Karpas-422 (cell line): ENCODE measurements at regions not wholly inside any gene's neighbourhood (a gene's known extent, or its start where the extent isn't known, plus 50 kb on each side); places are given as distances from the start of the nearest gene placed in this dataset.

Source experiments
- DNase-seq: peaks from one replicate; pipeline ENCODE4 v3.0.0-alpha.2; 2015
- H2AFZ ChIP-seq: fragments of 200-600 bp; sonication (generic); 2 replicates; pipeline ENCODE4 v1.6.1; 2014; ENCODE audit warnings: antibody characterized with exemption, low read length, mixed read lengths
- H3K27ac ChIP-seq: fragments of 200-600 bp; sonication (generic); 2 replicates; pipeline ENCODE4 v1.5.1; 2014; ENCODE audit warnings: mild to moderate bottlenecking, low read length, moderate library complexity
- H3K27me3 ChIP-seq: fragments of 200-600 bp; sonication (generic); 2 replicates; pipeline ENCODE4 v1.6.1; 2014; ENCODE audit warnings: low read length, mixed read lengths
- H3K36me3 ChIP-seq: fragments of 200-600 bp; sonication (generic); 2 replicates; pipeline ENCODE4 v1.6.1; 2014; ENCODE audit warnings: low read length, mixed read lengths; ENCODE audit not compliant: insufficient read depth
- H3K4me1 ChIP-seq: fragments of 200-600 bp; sonication (generic); 2 replicates; pipeline ENCODE4 v1.6.1; 2014; ENCODE audit warnings: mild to moderate bottlenecking, low read length, mixed read lengths
- H3K4me2 ChIP-seq: fragments of 200-600 bp; sonication (generic); 2 replicates; pipeline ENCODE4 v1.6.1; 2014; ENCODE audit warnings: low read length, low read depth, mild to moderate bottlenecking; ENCODE audit not compliant: poor library complexity, severe bottlenecking
- H3K4me3 ChIP-seq: fragments of 200-600 bp; sonication (generic); 2 replicates; pipeline ENCODE4 v1.5.1; 2014; ENCODE audit warnings: mild to moderate bottlenecking, antibody characterized with exemption, low read length, mixed read lengths
- H3K79me2 ChIP-seq: fragments of 200-600 bp; sonication (generic); 2 replicates; pipeline ENCODE4 v1.6.1; 2014; ENCODE audit warnings: mild to moderate bottlenecking, low read length, mixed read lengths
- H3K9ac ChIP-seq: fragments of 200-600 bp; sonication (generic); 2 replicates; pipeline ENCODE4 v1.6.0; 2014; ENCODE audit warnings: low read length
- H3K9me2 ChIP-seq: fragments of 200-600 bp; sonication (generic), shearing (Covaris generic); replicated peaks from 2 replicates; pipeline ENCODE4 v1.6.0; 2014; ENCODE audit warnings: mild to moderate bottlenecking, low read length, moderate library complexity; ENCODE audit not compliant: insufficient read depth
- H3K9me3 ChIP-seq: fragments of 300-700, 200-600 bp; sonication (generic); 2 replicates; pipeline ENCODE4 v1.6.1; 2014; ENCODE audit warnings: low read length, mixed read lengths
- H4K20me1 ChIP-seq: fragments of 200-600 bp; sonication (generic); 2 replicates; pipeline ENCODE4 v1.6.1; 2014; ENCODE audit warnings: mild to moderate bottlenecking, antibody characterized with exemption, low read length, low read depth; ENCODE audit not compliant: insufficient read depth

GRCh38 chr1:243930822-243931671 lies 81.0 kb upstream of the AKT3 start:
- H3K27ac ChIP-seq: no peak overlapping the region
- H2AFZ ChIP-seq: no peak overlapping the region
- H3K36me3 ChIP-seq: no peaks in the 10 kb centered on the region
- H3K4me1 ChIP-seq: no peaks in the 10 kb centered on the region
- no peak for DNase-seq
- no peak overlapping the region for H3K4me3 ChIP-seq
- no peaks in the 10 kb centered on the region for H4K20me1 ChIP-seq
- no peaks in the 10 kb centered on the region for H3K9me3 ChIP-seq
- H3K4me2 ChIP-seq: no peak overlapping the region
- H3K9ac ChIP-seq: no peak overlapping the region
- no peaks in the 10 kb centered on the region for H3K79me2 ChIP-seq
- H3K9me2 ChIP-seq: no peaks in the 10 kb centered on the region
- no peaks in the 10 kb centered on the region for H3K27me3 ChIP-seq

- H3K9me2 ChIP-seq: no peaks in the 10 kb centered on the region
- no peaks in the 10 kb centered on the region for H3K9me3 ChIP-seq
- DNase-seq: no peak
- no peaks in the 10 kb centered on the region for H3K4me1 ChIP-seq
- no peaks in the 10 kb centered on the region for H4K20me1 ChIP-seq
- H3K36me3 ChIP-seq: no peaks in the 10 kb centered on the region
- no peaks in the 10 kb centered on the region for H3K79me2 ChIP-seq
- H2AFZ ChIP-seq: no peak overlapping the region
- H3K4me3 ChIP-seq: no peak overlapping the region
- no peak overlapping the region for H3K9ac ChIP-seq
- no peak overlapping the region for H3K27ac ChIP-seq
- no peak overlapping the region for H3K4me2 ChIP-seq
- no peaks in the 10 kb centered on the region for H3K27me3 ChIP-seq
These were observed 77.3 kb upstream of the AKT3 start for GRCh38 chr1:243927381-243927780.

- Histone ChIP-seq H3K4me3 (no peak overlapping the region), H3K9me3 (no peaks in the 10 kb centered on the region), H3K4me2 (no peak overlapping the region), H2AFZ (no peak overlapping the region), H4K20me1 (no peaks in the 10 kb centered on the region), H3K36me3 (no peaks in the 10 kb centered on the region), H3K4me1 (no peaks in the 10 kb centered on the region), H3K79me2 (no peaks in the 10 kb centered on the region), H3K27me3 (no peaks in the 10 kb centered on the region), H3K9ac (no peak overlapping the region), H3K9me2 (no peaks in the 10 kb centered on the region), H3K27ac (no peak overlapping the region)
- no peak for DNase-seq
These were observed 76.8 kb upstream of the AKT3 start for GRCh38 chr1:243926803-243927245.

GRCh38 chr1:243926299-243926698 lies 76.3 kb upstream of the AKT3 start:
- Histone ChIP-seq H3K9me3 (no peaks in the 10 kb centered on the region), H3K36me3 (no peaks in the 10 kb centered on the region), H3K4me2 (no peak overlapping the region), H2AFZ (no peak overlapping the region), H3K4me1 (no peaks in the 10 kb centered on the region), H3K27ac (no peak overlapping the region), H3K79me2 (no peaks in the 10 kb centered on the region), H3K4me3 (no peak overlapping the region), H3K27me3 (no peaks in the 10 kb centered on the region), H4K20me1 (no peaks in the 10 kb centered on the region), H3K9me2 (no peaks in the 10 kb centered on the region), H3K9ac (no peak overlapping the region)
- no peak for DNase-seq

GRCh38 chr1:243924588-243925349 lies 74.7 kb upstream of the AKT3 start:
- no peak for DNase-seq
- no peaks in the 10 kb centered on the region for H3K36me3 ChIP-seq
- H3K4me3 ChIP-seq: no peak overlapping the region
- H3K9me3 ChIP-seq: no peaks in the 10 kb centered on the region
- no peak overlapping the region for H3K9ac ChIP-seq
- no peak overlapping the region for H2AFZ ChIP-seq
- H3K9me2 ChIP-seq: no peaks in the 10 kb centered on the region
- no peaks in the 10 kb centered on the region for H4K20me1 ChIP-seq
- no peak overlapping the region for H3K27ac ChIP-seq
- no peaks in the 10 kb centered on the region for H3K4me1 ChIP-seq
- no peaks in the 10 kb centered on the region for H3K79me2 ChIP-seq
- no peaks in the 10 kb centered on the region for H3K27me3 ChIP-seq
- H3K4me2 ChIP-seq: no peak overlapping the region

GRCh38 chr1:243924188-243924587 lies 74.1 kb upstream of the AKT3 start:
- no peaks in the 10 kb centered on the region for H3K4me1 ChIP-seq
- no peaks in the 10 kb centered on the region for H3K9me2 ChIP-seq
- no peak overlapping the region for H3K4me2 ChIP-seq
- no peaks in the 10 kb centered on the region for H3K27me3 ChIP-seq
- no peak for DNase-seq
- H2AFZ ChIP-seq: no peak overlapping the region
- H3K27ac ChIP-seq: no peak overlapping the region
- H3K36me3 ChIP-seq: no peaks in the 10 kb centered on the region
- H3K9ac ChIP-seq: no peak overlapping the region
- no peaks in the 10 kb centered on the region for H3K9me3 ChIP-seq
- H3K79me2 ChIP-seq: no peaks in the 10 kb centered on the region
- no peaks in the 10 kb centered on the region for H4K20me1 ChIP-seq
- no peak overlapping the region for H3K4me3 ChIP-seq

GRCh38 chr1:243923292-243924171 lies 73.5 kb upstream of the AKT3 start:
- H2AFZ ChIP-seq: no peak overlapping the region
- no peak overlapping the region for H3K9ac ChIP-seq
- no peak overlapping the region for H3K4me2 ChIP-seq
- no peaks in the 10 kb centered on the region for H3K4me1 ChIP-seq
- no peak overlapping the region for H3K27ac ChIP-seq
- no peak overlapping the region for H3K4me3 ChIP-seq
- no peaks in the 10 kb centered on the region for H3K27me3 ChIP-seq
- H3K79me2 ChIP-seq: no peaks in the 10 kb centered on the region
- DNase-seq: no peak
- no peaks in the 10 kb centered on the region for H4K20me1 ChIP-seq
- H3K36me3 ChIP-seq: no peaks in the 10 kb centered on the region
- H3K9me3 ChIP-seq: no peaks in the 10 kb centered on the region
- H3K9me2 ChIP-seq: no peaks in the 10 kb centered on the region

- Histone ChIP-seq H3K79me2 (no peaks in the 10 kb centered on the region), H3K9me2 (no peaks in the 10 kb centered on the region), H3K27me3 (no peaks in the 10 kb centered on the region), H3K9me3 (no peaks in the 10 kb centered on the region), H3K9ac (no peak overlapping the region), H4K20me1 (no peaks in the 10 kb centered on the region), H2AFZ (no peak overlapping the region), H3K4me2 (no peak overlapping the region), H3K36me3 (no peaks in the 10 kb centered on the region), H3K4me1 (no peaks in the 10 kb centered on the region), H3K4me3 (no peak overlapping the region), H3K27ac (no peak overlapping the region)
- no peak for DNase-seq
These were observed 71.1 kb upstream of the AKT3 start for GRCh38 chr1:243921111-243921510.
